ENCODE measurements at regions not wholly inside any gene's neighbourhood (a gene's known extent, or its start where the extent isn't known, plus 50 kb on each side); places are given as distances from the start of the nearest gene placed in this dataset.

- TF ChIP-seq CTCF (IDR thresholded peaks at IDR 0.05) (peak; percentile 65), EZH2 (IDR thresholded peaks at IDR 0.05) (no peak), EZH2phosphoT487 (IDR thresholded peaks at IDR 0.05) (no peak)
Measured at GRCh38 chr4:17173300-17173699, 274.9 kb upstream of the LDB2 start.

Measured in neural progenitor cell (in vitro differentiated cells).